HG02763 (cell line): ENCODE measurements at regions not wholly inside any gene's neighbourhood (a gene's known extent, or its start where the extent isn't known, plus 50 kb on each side); places are given as distances from the start of the nearest gene placed in this dataset.
A peak's percentile ranks its signal among the peaks of the same experiment; 100 is the strongest.

Experiments used
- ATAC-seq: cut with Tn5 transposase; IDR thresholded peaks from one replicate; pipeline ENCODE4 v1.9.1; 2021; ENCODE audit warnings: mild to moderate bottlenecking, moderate library complexity; ENCODE audit not compliant: unreplicated experiment

- no peak for ATAC-seq
Observed at GRCh38 chr16:51815523-51815922, 664.5 kb upstream of the SALL1 start.

DNA sequence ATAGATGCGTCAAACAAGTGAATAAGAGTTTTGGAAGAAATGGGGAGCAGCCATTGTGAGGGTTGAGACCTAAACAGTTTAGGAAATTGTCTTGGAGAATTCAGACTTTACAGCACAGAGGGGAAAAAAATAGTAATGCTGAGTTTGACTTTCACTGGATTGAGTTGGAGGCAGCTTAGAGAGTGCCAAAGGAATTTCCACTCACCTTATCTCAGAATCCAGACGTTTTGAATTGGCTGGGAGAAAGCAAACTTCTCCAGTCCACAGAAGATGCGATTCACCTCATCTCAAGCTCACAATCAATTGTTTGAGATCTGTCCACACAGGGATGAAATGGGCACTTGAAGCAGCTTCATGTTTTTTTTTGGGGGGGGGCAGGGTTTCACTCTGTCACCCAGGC is 663.5 kb upstream of the SALL1 start:
- ATAC-seq, result no peak

GRCh38 chr16:51813609-51814008 is 662.5 kb upstream of the SALL1 start:
- no peak for ATAC-seq

- ATAC-seq, result no peak
Observed at GRCh38 chr16:51812945-51813344, 661.9 kb upstream of the SALL1 start.

DNA sequence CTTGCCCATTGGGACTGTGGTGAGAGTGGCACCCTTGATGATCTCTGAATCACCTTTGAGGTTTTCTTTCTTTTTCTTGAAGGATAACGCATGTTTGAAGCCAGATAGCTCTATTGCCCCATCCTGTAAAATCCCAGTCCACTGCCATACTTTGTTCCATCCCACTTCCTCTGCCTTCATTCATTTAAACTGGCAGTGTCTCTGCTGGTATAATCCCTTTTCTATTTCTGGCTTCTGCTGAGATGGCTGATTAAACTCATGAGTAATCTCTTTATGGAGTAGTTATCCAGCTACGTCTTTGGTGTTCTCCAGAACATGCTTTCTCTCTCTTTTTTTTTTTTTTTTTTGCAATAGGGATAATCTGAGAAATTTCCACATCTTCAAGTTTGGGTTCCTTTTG is 656.5 kb upstream of the SALL1 start:
- ATAC-seq, result no peak

- no peak for ATAC-seq
Observed at GRCh38 chr16:51801635-51802034, 650.6 kb upstream of the SALL1 start.

DNA sequence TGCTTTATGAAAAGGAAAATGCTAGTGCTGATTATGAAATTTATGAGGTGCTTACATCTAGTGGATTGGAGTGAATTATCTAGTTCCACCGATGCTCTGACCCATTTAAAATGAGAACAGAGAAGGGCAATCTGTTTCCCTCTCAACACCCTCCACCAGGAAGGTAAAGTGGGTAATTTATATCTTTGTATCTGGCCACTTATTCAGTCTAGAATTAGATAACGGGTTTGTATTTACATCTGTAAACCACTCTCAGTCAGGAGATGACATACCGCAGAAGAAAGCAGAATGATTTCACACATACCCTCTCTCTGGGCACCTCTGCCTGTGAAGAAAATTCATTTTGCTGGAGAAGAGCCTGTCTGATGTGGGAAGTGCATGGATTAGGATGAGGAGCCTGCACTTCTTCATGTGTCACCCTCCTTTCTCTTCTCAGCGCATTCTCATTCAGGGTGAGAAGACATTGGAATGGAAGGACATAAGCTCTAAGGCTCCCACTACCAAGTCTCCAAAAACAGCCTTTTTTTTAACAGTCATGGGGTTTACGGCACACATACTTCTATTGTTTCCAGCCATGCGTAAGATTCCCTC is 646.7 kb upstream of the SALL1 start:
- ATAC-seq, result no peak

DNA sequence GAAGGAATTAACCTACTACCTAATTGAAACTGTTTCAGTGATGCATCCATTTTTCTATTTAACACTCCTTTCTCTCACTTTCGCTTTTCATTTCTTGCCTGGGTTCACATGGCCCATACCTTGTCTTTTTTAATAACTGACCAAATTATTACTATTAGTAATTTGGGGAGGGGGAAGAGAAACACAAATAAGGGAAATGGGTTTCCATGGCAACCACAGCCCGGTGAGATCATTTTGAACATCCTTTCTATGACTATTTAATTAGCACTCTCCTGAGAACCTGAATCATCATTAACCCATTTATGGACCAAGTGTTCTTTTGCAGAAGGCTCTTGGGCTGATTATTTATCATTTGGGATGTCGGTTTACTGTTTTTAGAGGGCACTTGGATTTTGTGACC is 628.2 kb upstream of the SALL1 start:
- ATAC-seq, result no peak

GRCh38 chr16:51773071-51773890 is 622.2 kb upstream of the SALL1 start:
- no peak for ATAC-seq

DNA sequence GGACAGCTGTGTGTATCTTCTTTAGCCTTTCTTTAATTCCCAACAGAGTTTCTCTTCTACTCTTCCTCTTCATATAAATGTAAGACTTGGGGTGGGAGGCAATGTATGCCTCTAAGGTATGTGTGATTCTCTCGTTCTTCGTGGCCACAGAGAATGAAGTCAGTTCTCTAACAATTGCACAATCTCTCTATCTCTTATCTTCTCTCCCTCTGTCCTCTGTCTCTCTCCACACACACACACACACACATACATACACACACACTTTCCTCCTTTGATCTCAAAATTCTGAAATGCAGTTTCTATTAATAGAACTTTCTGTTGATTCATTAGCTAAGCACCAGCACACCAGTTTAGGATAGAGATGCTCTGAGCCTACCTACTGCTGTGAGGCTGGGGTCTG is 615.7 kb upstream of the SALL1 start:
- no peak for ATAC-seq

DNA sequence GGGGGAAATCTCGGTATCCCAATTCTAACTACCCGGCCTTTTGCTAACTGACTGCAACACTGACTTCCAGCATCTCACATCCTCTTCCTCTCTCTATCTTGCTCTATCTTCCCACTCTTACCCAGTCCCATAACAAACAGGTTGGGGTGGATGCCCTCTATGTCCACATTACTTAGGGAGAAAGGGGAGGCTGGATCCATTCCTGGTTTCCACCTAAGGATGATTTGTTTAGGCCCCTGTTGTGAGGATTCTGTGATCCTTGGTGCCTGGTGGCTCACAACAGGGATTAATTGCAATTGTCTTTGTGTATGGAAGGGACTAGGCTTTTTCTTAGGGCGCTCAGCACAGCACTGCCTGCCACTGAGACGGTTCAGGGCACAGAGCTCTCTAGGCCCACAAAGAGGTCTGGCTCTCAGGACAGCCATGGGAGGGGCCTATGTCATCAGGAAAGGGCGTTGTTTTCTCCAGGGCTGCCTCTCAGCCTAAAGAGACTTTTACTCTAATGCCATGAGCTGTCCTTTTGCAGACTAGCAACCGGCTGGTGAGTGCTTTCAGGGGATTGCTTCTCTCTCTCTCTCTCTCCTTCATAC is 612.1 kb upstream of the SALL1 start:
- ATAC-seq, result no peak

- ATAC-seq, result peak; percentile 83
Observed at GRCh38 chr16:51762081-51762996, 611.3 kb upstream of the SALL1 start.

- no peak for ATAC-seq
Observed at GRCh38 chr16:51761001-51761400, 609.9 kb upstream of the SALL1 start.

GRCh38 chr16:51759999-51760398 is 608.9 kb upstream of the SALL1 start:
- no peak for ATAC-seq

GRCh38 chr16:51759329-51759728 is 608.3 kb upstream of the SALL1 start:
- no peak for ATAC-seq

GRCh38 chr16:51757921-51758479 is 606.9 kb upstream of the SALL1 start:
- no peak for ATAC-seq

GRCh38 chr16:51757505-51757904 is 606.4 kb upstream of the SALL1 start:
- ATAC-seq, result no peak

- no peak for ATAC-seq
Observed at GRCh38 chr16:51757124-51757470, 606.0 kb upstream of the SALL1 start.

DNA sequence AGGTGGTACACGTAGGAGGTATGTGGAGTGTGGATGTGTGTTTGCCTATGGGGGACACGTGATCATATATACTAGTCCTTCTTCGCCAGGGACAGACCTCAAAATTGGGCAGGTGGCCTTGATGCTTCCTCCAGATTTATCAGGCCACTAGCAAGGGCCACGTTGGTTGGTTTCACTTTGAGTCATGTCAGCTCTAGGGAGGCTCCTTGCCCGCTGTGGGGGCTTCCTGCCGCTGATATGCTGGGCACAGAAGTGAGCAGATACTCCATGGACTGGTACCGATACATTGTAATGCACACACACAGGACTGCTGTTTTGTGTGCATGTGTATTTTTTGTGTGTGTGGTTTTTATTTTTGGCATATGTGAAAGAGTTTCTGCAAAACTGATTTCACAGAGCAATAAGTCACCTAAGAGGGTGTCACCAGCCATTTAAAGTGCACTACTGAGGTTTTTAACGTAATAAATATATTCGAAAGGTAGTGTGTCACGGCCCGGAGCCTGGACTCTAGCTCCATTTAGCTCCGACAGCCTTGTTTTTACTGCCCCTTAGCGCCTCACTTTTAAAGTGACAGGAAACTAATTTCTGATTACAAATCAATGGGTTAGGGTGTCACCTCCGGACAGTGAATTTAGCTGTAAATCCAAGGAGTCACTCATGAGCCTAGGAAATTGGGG is 605.5 kb upstream of the SALL1 start:
- ATAC-seq, result no peak

DNA sequence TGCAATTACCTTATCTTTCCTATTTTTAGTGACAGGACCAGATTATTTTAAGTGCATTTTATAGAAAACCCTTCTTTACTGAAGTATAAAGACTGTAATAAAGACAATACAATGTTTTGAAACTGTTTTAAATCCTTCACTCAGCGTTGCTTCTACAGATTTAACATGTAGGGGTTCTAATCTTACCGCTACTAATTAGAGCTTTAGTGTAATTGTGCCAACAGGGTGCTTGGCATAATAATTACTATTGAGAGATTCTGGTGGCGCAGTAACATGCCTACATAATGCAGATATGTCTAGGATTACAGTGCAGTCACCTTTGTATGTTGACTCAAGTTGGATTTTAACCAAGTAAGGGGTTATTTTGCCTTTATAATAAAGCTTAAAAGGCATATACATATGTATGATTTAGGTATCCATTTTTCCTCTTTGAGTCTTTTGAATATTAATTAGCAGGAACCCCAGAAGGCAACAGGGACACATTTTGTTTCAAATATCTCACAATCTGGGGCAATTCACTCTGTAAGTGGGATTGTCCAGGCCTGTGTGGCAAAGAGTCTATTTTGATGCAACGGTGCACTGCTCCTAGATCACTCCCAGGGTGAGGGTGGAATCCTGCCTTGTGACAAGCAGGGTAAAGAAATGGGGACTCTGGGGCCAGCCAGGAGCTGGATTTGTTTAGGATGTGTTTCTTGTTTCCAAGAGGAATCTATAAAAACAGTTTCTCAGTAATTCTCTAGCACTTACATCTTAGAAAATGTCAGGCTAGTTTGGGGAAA is 604.7 kb upstream of the SALL1 start:
- ATAC-seq, result no peak
